K562 (cell line): ENCODE measurements at regions not wholly inside any gene's neighbourhood (a gene's known extent, or its start where the extent isn't known, plus 50 kb on each side); places are given as distances from the start of the nearest gene placed in this dataset.

ENCODE experiments used
- ATAC-seq: fragments of 200-7000 bp; cut with Tn5 transposase; 3 replicates; pipeline ENCODE4 v1.9.1; 2020; ENCODE audit warnings: moderate library complexity
- BruUV-seq: library from RNA; stranded (reverse); fragments of 400-500 nt; replicated peaks from 2 replicates; lab custom pipeline; 2021; lab: Mats Ljungman, UMichigan
- CTCF ChIA-PET: fragments of 300-600 bp; formaldehyde crosslinking; extraction: SDS; loops from one replicate; lab custom pipeline; 2021; ENCODE audit warnings: low intra/inter-chr PET ratio; lab: Yijun Ruan, JAX
- POLR2A ChIA-PET: fragments of 300-600, 350-650 bp; sonication (Branson Sonifier 250); formaldehyde crosslinking; extraction: SDS; loops from one replicate; lab custom pipeline; 2021; ENCODE audit warnings: antibody characterized with exemption, inconsistent platforms; lab: Yijun Ruan, JAX
- DNase-seq, 4 experiments: peaks; one replicate each; pipeline versions ENCODE4 v3.0.0 to v3.0.0-alpha.2; 2011 to 2018; ENCODE audit warnings: low spot score in 3 of 4, mixed read lengths in 3 of 4; ENCODE audit errors: extremely low read depth in 1 of 4
- FAIRE-seq: peaks from 2 replicates; lab custom pipeline; 2011; peaks lifted over from hg19 to GRCh38; lab: Jason Lieb, UNC
- H2AFZ ChIP-seq: 2 replicates; pipeline ENCODE4 v1.6.0; 2011; ENCODE audit warnings: low read depth, low read length, control low read depth, inconsistent platforms
- H3K27ac ChIP-seq: fragments of 200-600 bp; 3 replicates; pipeline ENCODE4 v1.8.0; 2011; ENCODE audit warnings: low read depth, mild to moderate bottlenecking, control low read depth, inconsistent platforms, low read length, moderate library complexity, mixed read lengths; ENCODE audit errors: extremely low read depth
- H3K27me3 ChIP-seq, 2 experiments: fragments of 300-600 bp in 1 of 2; 2 replicates in 1 of 2; 3 replicates in 1 of 2; pipeline versions ENCODE4 v1.6.0 to v1.8.0; 2011; ENCODE audit warnings: inconsistent platforms in 2 of 2, low read length in 2 of 2, mild to moderate bottlenecking in 1 of 2, mixed read lengths in 1 of 2, moderate library complexity in 1 of 2; ENCODE audit not compliant: control insufficient read depth in 2 of 2, insufficient read depth in 2 of 2
- H3K36me3 ChIP-seq: fragments of 300-600 bp; 3 replicates; pipeline ENCODE4 v1.8.0; 2011; ENCODE audit warnings: mild to moderate bottlenecking, low read length, inconsistent platforms; ENCODE audit not compliant: control insufficient read depth, insufficient read depth
- H3K4me1 ChIP-seq, 2 experiments: fragments of 200-600 bp in 1 of 2; replicated peaks in 1 of 2; 2 replicates in 1 of 2; 3 replicates in 1 of 2; pipeline versions ENCODE4 v1.5.1 to v1.8.0; 2011; ENCODE audit warnings: inconsistent platforms in 2 of 2, low read length in 2 of 2, mild to moderate bottlenecking in 1 of 2, mixed read lengths in 1 of 2, moderate library complexity in 1 of 2; ENCODE audit not compliant: control insufficient read depth in 2 of 2, insufficient read depth in 2 of 2
- H3K4me2 ChIP-seq: 2 replicates; pipeline ENCODE4 v1.6.1; 2011; ENCODE audit warnings: low read length, control low read depth, inconsistent platforms, mixed read lengths; ENCODE audit not compliant: insufficient read depth
- H3K4me3 ChIP-seq: fragments of 200-600 bp; sonication (generic), shearing (Covaris generic); 2 replicates; pipeline ENCODE4 v1.5.1; 2016; ENCODE audit warnings: control low read depth, inconsistent platforms
- H3K79me2 ChIP-seq: fragments of 200-600 bp; 3 replicates; pipeline ENCODE4 v1.8.0; 2011; ENCODE audit warnings: low read length, inconsistent platforms; ENCODE audit not compliant: control insufficient read depth, insufficient read depth
- H3K9ac ChIP-seq, 2 experiments: 2 replicates each; pipeline versions ENCODE4 v1.6.0 to v1.6.1; 2011; ENCODE audit warnings: low read depth in 2 of 2, low read length in 2 of 2, control low read depth in 1 of 2, inconsistent platforms in 1 of 2, mild to moderate bottlenecking in 1 of 2, mixed read lengths in 1 of 2; ENCODE audit not compliant: insufficient read depth in 1 of 2
- H3K9me1 ChIP-seq: one replicate; pipeline ENCODE4 v1.6.0; 2011; ENCODE audit warnings: inconsistent platforms, mild to moderate bottlenecking, low read length, moderate library complexity; ENCODE audit not compliant: control insufficient read depth, insufficient read depth
- H3K9me3 ChIP-seq: replicated peaks from 2 replicates; pipeline ENCODE4 v1.5.1; 2011; ENCODE audit warnings: low read depth, low read length, inconsistent platforms; ENCODE audit not compliant: control insufficient read depth, insufficient read depth
- H4K20me1 ChIP-seq: replicated peaks from 2 replicates; pipeline ENCODE4 v1.6.1; 2011; ENCODE audit warnings: low read length, inconsistent platforms, mixed read lengths; ENCODE audit not compliant: control insufficient read depth, insufficient read depth
- DMBX1 ChIP-seq: fragments of 250-450 bp; sonication (Bioruptor Pico); IDR thresholded peaks from 2 replicates; pipeline ENCODE4 v1.8.0; 2022; ENCODE audit warnings: inconsistent platforms, mild to moderate bottlenecking, moderate library complexity, borderline replicate concordance
- E2F3 ChIP-seq: fragments of 250-450 bp; sonication (Bioruptor Pico); IDR thresholded peaks from 2 replicates; pipeline ENCODE4 v1.4.0; 2020; ENCODE audit warnings: mild to moderate bottlenecking
- ETS2 ChIP-seq: IDR thresholded peaks from 2 replicates; pipeline ENCODE4 v1.6.1; 2016; ENCODE audit warnings: borderline replicate concordance, missing genetic modification characterization, mild to moderate bottlenecking, moderate library complexity, missing compliant biosample characterization; ENCODE audit not compliant: poor library complexity, severe bottlenecking
- EWSR1 ChIP-seq: fragments of 450-650 bp; IDR thresholded peaks from 2 replicates; pipeline ENCODE4 v1.6.1; 2018; ENCODE audit warnings: borderline replicate concordance, mild to moderate bottlenecking, low read depth, moderate library complexity; ENCODE audit not compliant: partially characterized antibody
- GATA2 ChIP-seq: sonication (generic); formaldehyde crosslinking; IDR thresholded peaks from 2 replicates; pipeline ENCODE4 v1.4.0; 2020; ENCODE audit warnings: mild to moderate bottlenecking, missing genetic modification reagents
- MCM3 ChIP-seq: fragments of 450-650 bp; IDR thresholded peaks from 2 replicates; pipeline ENCODE4 v1.6.1; 2016
- NONO ChIP-seq, 2 experiments: fragments of 200-400 bp in 1 of 2; fragments of 450-650 bp in 1 of 2; formaldehyde crosslinking in 1 of 2; IDR thresholded peaks; 2 replicates each; pipeline ENCODE4 v1.6.1; 2017; ENCODE audit warnings: low read depth in 2 of 2, mild to moderate bottlenecking in 2 of 2, moderate library complexity in 2 of 2, low read length in 1 of 2
- NR4A1 ChIP-seq, 2 experiments: fragments of 250-450 bp in 1 of 2; fragments of 450-650 bp in 1 of 2; sonication (Bioruptor Pico) in 1 of 2; IDR thresholded peaks; 2 replicates each; pipeline versions ENCODE4 v1.4.0 to v1.6.1; 2016 to 2020; ENCODE audit warnings: mild to moderate bottlenecking in 2 of 2, missing compliant biosample characterization in 1 of 2, missing genetic modification characterization in 1 of 2, moderate library complexity in 1 of 2
- RAD21 ChIP-seq, 2 experiments: fragments of 250-450 bp in 1 of 2; fragments of 450-650 bp in 1 of 2; sonication (Bioruptor Pico) in 1 of 2; formaldehyde crosslinking in 1 of 2; IDR thresholded peaks in 1 of 2; conservative IDR thresholded peaks in 1 of 2; 2 replicates each; pipeline versions ENCODE4 v1.4.0 to v1.8.0; 2020 to 2022; ENCODE audit warnings: mild to moderate bottlenecking in 2 of 2, moderate library complexity in 1 of 2
- RBM14 ChIP-seq: fragments of 200-400 bp; formaldehyde crosslinking; IDR thresholded peaks from 2 replicates; pipeline ENCODE4 v1.6.1; 2018; ENCODE audit warnings: low read depth, mild to moderate bottlenecking, low read length, moderate library complexity, borderline replicate concordance; ENCODE audit not compliant: insufficient read depth
- SMARCB1 ChIP-seq: IDR thresholded peaks from 2 replicates; pipeline ENCODE4 v1.6.1; 2011; ENCODE audit warnings: improper control_type of control experiment, low read depth; ENCODE audit not compliant: insufficient read length
- TSC22D4 ChIP-seq: fragments of 450-650 bp; IDR thresholded peaks from 2 replicates; pipeline ENCODE4 v1.6.1; 2016; ENCODE audit warnings: missing genetic modification characterization, missing biosample characterization, control low read depth
- ZFP1 ChIP-seq: fragments of 450-650 bp; formaldehyde crosslinking; IDR thresholded peaks from 2 replicates; pipeline ENCODE4 v1.4.0; 2020; ENCODE audit warnings: mild to moderate bottlenecking, mixed read lengths
- ZNF384 ChIP-seq: IDR thresholded peaks from 2 replicates; pipeline ENCODE4 v1.6.1; 2012; ENCODE audit warnings: low read depth, low read length, improper control_type of control experiment
- ZNF436 ChIP-seq: fragments of 250-450, 450-650 bp; sonication (Bioruptor Pico); formaldehyde crosslinking; IDR thresholded peaks from 2 replicates; pipeline ENCODE4 v1.7.0; 2020; ENCODE audit warnings: mild to moderate bottlenecking
- ZNF668 ChIP-seq: fragments of 250-450 bp; sonication (Bioruptor Pico); IDR thresholded peaks from 2 replicates; pipeline ENCODE4 v1.8.0; 2022; ENCODE audit warnings: mild to moderate bottlenecking, inconsistent platforms
- ZZZ3 ChIP-seq: fragments of 450-650 bp; IDR thresholded peaks from 2 replicates; pipeline ENCODE4 v1.6.1; 2016; ENCODE audit warnings: antibody characterized with exemption, mild to moderate bottlenecking, moderate library complexity
- WGBS: fragments of 100-300 bp; shearing (Covaris generic); methylation state at CpG from one replicate; pipeline ENCODE4 v1.1.6; 2016; ENCODE audit warnings: low coverage, mixed read lengths; ENCODE audit not compliant: insufficient coverage; ENCODE audit errors: missing lambda C conversion rate; 5-methylcytosine and 5-hydroxymethylcytosine counted together
- in situ Hi-C: fragments of 300-500 bp; cut with MboI; formaldehyde crosslinking; loops from 4 replicates; pipeline ENCODE4 v1.15.0; 2018; ENCODE audit warnings: inconsistent platforms, mixed read lengths
- intact Hi-C: fragments of 100-400 bp; cut with micrococcal nuclease; formaldehyde crosslinking; loops from 2 replicates; pipeline ENCODE4 v1.14.2; 2022
- TF ChIP-seq, protein P1 (sequence below), 2 experiments: IDR thresholded peaks; 2 replicates each; pipeline ENCODE4 v1.6.1; 2011; ENCODE audit warnings: borderline replicate concordance in 1 of 2, control low read depth in 1 of 2, low read depth in 1 of 2, low read length in 1 of 2, mild to moderate bottlenecking in 1 of 2, mixed read lengths in 1 of 2, moderate library complexity in 1 of 2; ENCODE audit not compliant: insufficient read depth in 1 of 2, insufficient read length in 1 of 2, poor library complexity in 1 of 2, severe bottlenecking in 1 of 2; ENCODE audit errors: extremely low read depth in 1 of 2
- TF ChIP-seq, protein P2 (sequence below): fragments of 250-450 bp; sonication (Bioruptor Pico); IDR thresholded peaks from 2 replicates; pipeline ENCODE4 v1.5.0; 2021

DNA sequence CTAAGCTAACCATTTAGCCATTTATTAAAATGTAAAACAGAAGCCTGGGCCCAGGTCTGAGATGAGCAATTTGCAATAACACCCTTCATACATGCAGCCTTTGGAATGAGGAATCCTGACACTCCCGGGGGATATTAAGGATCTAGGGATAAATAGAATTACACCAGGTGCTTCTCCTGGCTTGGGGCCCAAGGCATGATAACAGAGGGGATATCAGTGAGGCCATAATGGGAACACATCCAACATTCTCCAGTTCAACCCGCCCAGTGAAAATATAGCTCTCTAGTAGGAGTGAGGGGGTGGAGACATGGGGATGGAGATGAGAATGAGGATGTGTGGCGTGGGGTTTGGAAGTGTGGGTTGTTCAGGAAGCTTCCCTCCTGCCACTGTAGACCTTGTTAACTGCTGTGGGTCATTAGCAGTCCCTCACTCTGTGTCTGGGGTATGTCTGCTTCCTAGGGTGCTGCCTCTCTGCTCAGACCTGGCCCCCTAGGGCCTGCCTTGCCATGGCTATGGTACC lies 57.9 kb upstream of the KANK4 start (continued):
- TF ChIP-seq NONO (IDR thresholded peaks at IDR 0.05; ENCODE audit: low read depth in 2 of 2, low read length in 1 of 2) = no peak
- no peak for TF ChIP-seq MCM3
- no peak for TF ChIP-seq NR4A1 (CRISPR knock-in tag; IDR thresholded peaks at IDR 0.05)
- TF ChIP-seq NR4A1 (tag; IDR thresholded peaks at IDR 0.05) = no peak
- TF ChIP-seq ZNF384 = no peak
- TF ChIP-seq, protein P1, sequence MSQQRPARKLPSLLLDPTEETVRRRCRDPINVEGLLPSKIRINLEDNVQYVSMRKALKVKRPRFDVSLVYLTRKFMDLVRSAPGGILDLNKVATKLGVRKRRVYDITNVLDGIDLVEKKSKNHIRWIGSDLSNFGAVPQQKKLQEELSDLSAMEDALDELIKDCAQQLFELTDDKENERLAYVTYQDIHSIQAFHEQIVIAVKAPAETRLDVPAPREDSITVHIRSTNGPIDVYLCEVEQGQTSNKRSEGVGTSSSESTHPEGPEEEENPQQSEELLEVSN (IDR thresholded peaks at IDR 0.05; ENCODE audit: borderline replicate concordance in 1 of 2, extremely low read depth in 1 of 2, insufficient read depth in 1 of 2, insufficient read length in 1 of 2, low read depth in 1 of 2, low read length in 1 of 2, poor library complexity in 1 of 2, severe bottlenecking in 1 of 2) = no peak
- no peak for TF ChIP-seq ZZZ3

DNA sequence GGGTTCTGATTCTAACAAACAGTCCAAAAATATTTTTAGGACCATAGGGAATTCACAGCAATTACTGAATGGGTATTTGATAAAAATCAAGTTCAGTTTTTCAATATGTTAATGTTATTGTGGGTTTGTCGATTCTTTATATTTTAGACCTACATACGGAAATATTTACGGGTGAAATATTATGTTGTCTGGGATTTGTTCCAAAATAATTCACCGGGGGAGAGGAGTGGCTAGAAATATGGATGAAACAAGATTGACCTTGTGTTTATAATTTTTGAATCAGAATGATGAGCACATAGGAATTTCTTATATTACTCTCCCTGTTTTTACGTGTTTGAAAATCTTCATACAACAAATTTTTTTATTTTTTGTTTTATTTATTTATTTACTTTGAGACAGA lies 56.7 kb upstream of the USP1 start:
- H3K79me2 ChIP-seq = no peaks in the 10 kb centered on the region
- no peak overlapping the region for H3K4me2 ChIP-seq
- BruUV-seq = no TSS peak
- no peak overlapping the region for H2AFZ ChIP-seq
- no peaks in the 10 kb centered on the region for H3K9me1 ChIP-seq
- no peaks in the 10 kb centered on the region for H3K4me1 ChIP-seq
- 1% methylated on average over 5 of the region's 5 CpGs for WGBS
- intact Hi-C loops = no loop called here
- CTCF ChIA-PET = no interaction called here
- in situ Hi-C loops = no loop called here
- DNase-seq = no peak
- H3K4me3 ChIP-seq = no peak overlapping the region
- H4K20me1 ChIP-seq = no peaks in the 10 kb centered on the region
- ATAC-seq = no peak
- H3K27ac ChIP-seq = no peak overlapping the region
- no peak overlapping the region for H3K9ac ChIP-seq
- no peaks in the 10 kb centered on the region for H3K36me3 ChIP-seq
- POLR2A ChIA-PET = no interaction called here
- FAIRE-seq = no peak
- H3K9me3 ChIP-seq = no peaks in the 10 kb centered on the region; the same call in 1 of the 2 replicates
- peaks cover 0 to 20% of the 10 kb centered on the region in 2 experiments; a peak in 2 of 5 replicates for H3K27me3 ChIP-seq
- no peak for TF ChIP-seq ZNF668
- TF ChIP-seq ZNF436 (CRISPR knock-in tag) = no peak
- no peak for TF ChIP-seq RAD21 (CRISPR knock-in tag; conservative IDR thresholded peaks at IDR 0.05 in 1 of 2, IDR thresholded peaks at IDR 0.05 in 1 of 2)
- TF ChIP-seq ETS2 (tag) = no peak
- TF ChIP-seq EWSR1 = no peak
- TF ChIP-seq SMARCB1 = no peak
- TF ChIP-seq, protein P2, sequence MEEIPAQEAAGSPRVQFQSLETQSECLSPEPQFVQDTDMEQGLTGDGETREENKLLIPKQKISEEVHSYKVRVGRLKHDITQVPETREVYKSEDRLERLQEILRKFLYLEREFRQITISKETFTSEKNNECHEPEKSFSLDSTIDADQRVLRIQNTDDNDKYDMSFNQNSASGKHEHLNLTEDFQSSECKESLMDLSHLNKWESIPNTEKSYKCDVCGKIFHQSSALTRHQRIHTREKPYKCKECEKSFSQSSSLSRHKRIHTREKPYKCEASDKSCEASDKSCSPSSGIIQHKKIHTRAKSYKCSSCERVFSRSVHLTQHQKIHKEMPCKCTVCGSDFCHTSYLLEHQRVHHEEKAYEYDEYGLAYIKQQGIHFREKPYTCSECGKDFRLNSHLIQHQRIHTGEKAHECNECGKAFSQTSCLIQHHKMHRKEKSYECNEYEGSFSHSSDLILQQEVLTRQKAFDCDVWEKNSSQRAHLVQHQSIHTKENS = no peak
- no peak for TF ChIP-seq ZFP1 (CRISPR knock-in tag)
- TF ChIP-seq GATA2 (CRISPR knock-in tag) = no peak
- TF ChIP-seq E2F3 (CRISPR knock-in tag) = no peak
- TF ChIP-seq DMBX1 (CRISPR knock-in tag) = no peak
- TF ChIP-seq RBM14 = no peak
- TF ChIP-seq TSC22D4 (tag) = no peak
